ENCODE measurements at regions not wholly inside any gene's neighbourhood (a gene's known extent, or its start where the extent isn't known, plus 50 kb on each side); places are given as distances from the start of the nearest gene placed in this dataset.

DNA sequence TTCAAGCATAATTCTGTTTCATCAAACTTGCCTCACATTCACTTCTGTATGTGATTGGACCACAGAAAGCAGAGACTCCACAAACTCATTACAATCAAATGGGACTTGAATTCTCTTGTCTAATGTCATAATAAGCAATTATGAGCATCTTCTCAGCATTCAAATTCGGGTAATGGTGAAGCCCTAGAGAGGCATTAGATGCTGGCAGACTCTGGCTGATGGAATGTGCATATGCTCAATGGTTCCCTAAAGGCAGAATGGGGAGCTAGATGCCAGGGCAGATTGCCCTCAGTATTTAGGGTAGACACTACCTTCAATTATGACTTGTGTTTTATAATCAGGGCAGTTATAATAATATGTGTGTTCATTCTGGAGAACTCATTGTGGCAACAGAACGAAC is 127.9 kb downstream of the HDGFL1 start:
- TF ChIP-seq, protein P1, sequence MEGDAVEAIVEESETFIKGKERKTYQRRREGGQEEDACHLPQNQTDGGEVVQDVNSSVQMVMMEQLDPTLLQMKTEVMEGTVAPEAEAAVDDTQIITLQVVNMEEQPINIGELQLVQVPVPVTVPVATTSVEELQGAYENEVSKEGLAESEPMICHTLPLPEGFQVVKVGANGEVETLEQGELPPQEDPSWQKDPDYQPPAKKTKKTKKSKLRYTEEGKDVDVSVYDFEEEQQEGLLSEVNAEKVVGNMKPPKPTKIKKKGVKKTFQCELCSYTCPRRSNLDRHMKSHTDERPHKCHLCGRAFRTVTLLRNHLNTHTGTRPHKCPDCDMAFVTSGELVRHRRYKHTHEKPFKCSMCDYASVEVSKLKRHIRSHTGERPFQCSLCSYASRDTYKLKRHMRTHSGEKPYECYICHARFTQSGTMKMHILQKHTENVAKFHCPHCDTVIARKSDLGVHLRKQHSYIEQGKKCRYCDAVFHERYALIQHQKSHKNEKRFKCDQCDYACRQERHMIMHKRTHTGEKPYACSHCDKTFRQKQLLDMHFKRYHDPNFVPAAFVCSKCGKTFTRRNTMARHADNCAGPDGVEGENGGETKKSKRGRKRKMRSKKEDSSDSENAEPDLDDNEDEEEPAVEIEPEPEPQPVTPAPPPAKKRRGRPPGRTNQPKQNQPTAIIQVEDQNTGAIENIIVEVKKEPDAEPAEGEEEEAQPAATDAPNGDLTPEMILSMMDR (IDR thresholded peaks at IDR 0.05), result no peak
- TF ChIP-seq EZH2 (IDR thresholded peaks at IDR 0.05) (no peak), EZH2phosphoT487 (IDR thresholded peaks at IDR 0.05) (no peak)

Measured in neural progenitor cell (in vitro differentiated cells).